Thyroid gland (tissue), 4 donors: ENCODE measurements at regions not wholly inside any gene's neighbourhood (a gene's known extent, or its start where the extent isn't known, plus 50 kb on each side); places are given as distances from the start of the nearest gene placed in this dataset.

Experiments
- DNase-seq, 2 donors: peaks; one replicate each; pipeline ENCODE4 v3.0.0-alpha.2; 2019
- H3K27ac ChIP-seq, 3 donors: fragments of 200-600 bp; sonication (generic); 1 replicate in 2 of 3; 2 replicates in 1 of 3; pipeline ENCODE4 v1.5.1; 2016 to 2019; ENCODE audit warnings: mild to moderate bottlenecking in 1 of 3, moderate library complexity in 1 of 3
- H3K27me3 ChIP-seq: fragments of 200-600 bp; sonication (generic); one replicate; pipeline ENCODE4 v1.5.1; 2019
- H3K36me3 ChIP-seq, 2 donors: fragments of 200-600 bp; sonication (generic); one replicate each; pipeline ENCODE4 v1.5.1; 2016 to 2019
- H3K4me1 ChIP-seq, 2 donors: fragments of 200-600 bp; sonication (generic); one replicate each; pipeline ENCODE4 v1.5.1; 2017 to 2019
- H3K4me3 ChIP-seq, 3 donors: fragments of 200-600 bp; sonication (generic); replicated peaks in 1 of 3; 1 replicate in 2 of 3; 2 replicates in 1 of 3; pipeline ENCODE4 v1.5.1; 2016; ENCODE audit warnings: mild to moderate bottlenecking in 1 of 3
- H3K9me3 ChIP-seq: fragments of 200-600 bp; sonication (generic); one replicate; pipeline ENCODE4 v1.5.1; 2017
- POLR2A ChIP-seq, 2 donors: fragments of 450-650 bp; IDR thresholded peaks; one replicate each; pipeline ENCODE4 v1.6.1; 2017; ENCODE audit warnings: antibody characterized with exemption in 2 of 2, mild to moderate bottlenecking in 2 of 2, moderate library complexity in 1 of 2
- WGBS, 2 donors: methylation state at CpG; one replicate each; pipeline ENCODE4 v1.1.5; 2017; 5-methylcytosine and 5-hydroxymethylcytosine counted together
- intact Hi-C: fragments of 100-400 bp; cut with DNase I; formaldehyde crosslinking; loops from one replicate; pipeline ENCODE4 v1.15.1; 2023
- TF ChIP-seq, protein P1 (sequence below), 6 experiments: fragments of 200-600 bp in 3 of 6; fragments of 450-650 bp in 3 of 6; sonication (generic) in 3 of 6; IDR thresholded peaks; one replicate each; pipeline ENCODE4 v1.5.1; 2016 to 2019; ENCODE audit warnings: antibody characterized with exemption in 6 of 6, mild to moderate bottlenecking in 2 of 6, inconsistent platforms in 1 of 6, moderate library complexity in 1 of 6

- Histone ChIP-seq H3K9me3 (no peaks in the 10 kb centered on the region), H3K27me3 (no peaks in the 10 kb centered on the region), H3K4me1 (no peaks in the 10 kb centered on the region), H3K27ac (no peak overlapping the region), H3K4me3 (no peak overlapping the region), H3K36me3 (no peaks in the 10 kb centered on the region)
- WGBS, 2 donors, result 76 to 87% methylated on average over 3 of the region's 3 CpGs
- DNase-seq, result no peak
- TF ChIP-seq, protein P1, sequence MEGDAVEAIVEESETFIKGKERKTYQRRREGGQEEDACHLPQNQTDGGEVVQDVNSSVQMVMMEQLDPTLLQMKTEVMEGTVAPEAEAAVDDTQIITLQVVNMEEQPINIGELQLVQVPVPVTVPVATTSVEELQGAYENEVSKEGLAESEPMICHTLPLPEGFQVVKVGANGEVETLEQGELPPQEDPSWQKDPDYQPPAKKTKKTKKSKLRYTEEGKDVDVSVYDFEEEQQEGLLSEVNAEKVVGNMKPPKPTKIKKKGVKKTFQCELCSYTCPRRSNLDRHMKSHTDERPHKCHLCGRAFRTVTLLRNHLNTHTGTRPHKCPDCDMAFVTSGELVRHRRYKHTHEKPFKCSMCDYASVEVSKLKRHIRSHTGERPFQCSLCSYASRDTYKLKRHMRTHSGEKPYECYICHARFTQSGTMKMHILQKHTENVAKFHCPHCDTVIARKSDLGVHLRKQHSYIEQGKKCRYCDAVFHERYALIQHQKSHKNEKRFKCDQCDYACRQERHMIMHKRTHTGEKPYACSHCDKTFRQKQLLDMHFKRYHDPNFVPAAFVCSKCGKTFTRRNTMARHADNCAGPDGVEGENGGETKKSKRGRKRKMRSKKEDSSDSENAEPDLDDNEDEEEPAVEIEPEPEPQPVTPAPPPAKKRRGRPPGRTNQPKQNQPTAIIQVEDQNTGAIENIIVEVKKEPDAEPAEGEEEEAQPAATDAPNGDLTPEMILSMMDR (IDR thresholded peaks at IDR 0.05), result no peak
- TF ChIP-seq POLR2A (IDR thresholded peaks at IDR 0.05), result no peak
- intact Hi-C loops, result no loop called here
Observed at GRCh38 chr4:156642161-156642560, 329.4 kb downstream of the PDGFC start.

DNA sequence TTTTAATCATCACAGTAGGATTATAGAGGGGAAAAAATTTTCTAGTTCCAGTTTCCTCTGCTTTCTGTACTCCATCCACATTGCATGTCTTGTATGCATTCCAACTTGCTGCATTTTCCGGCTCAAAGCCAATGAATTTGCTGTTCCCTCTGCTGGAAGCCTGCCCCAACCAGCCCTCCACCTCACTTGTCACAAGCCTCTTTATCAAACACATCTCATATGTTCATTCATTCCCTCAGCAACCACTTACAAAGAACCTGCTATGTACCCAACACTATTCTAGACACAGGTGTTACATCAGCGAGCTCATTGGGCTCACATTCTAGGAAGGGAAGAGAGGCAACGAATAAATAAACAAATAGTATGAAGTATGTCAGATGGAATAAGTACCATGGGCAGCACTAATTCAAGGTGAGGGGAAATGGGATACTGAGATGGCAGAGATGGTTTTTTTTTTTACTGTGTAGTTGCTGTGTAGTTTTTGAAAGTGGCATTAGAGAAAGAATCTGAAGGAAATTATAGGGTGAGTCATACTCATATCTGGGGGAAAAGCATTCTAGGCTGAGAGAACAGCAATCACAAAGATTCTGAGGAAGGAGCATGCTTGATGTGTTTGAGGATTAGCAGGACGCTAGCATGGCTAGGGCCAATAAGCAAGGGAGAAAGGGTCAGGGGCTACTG lies 332.5 kb downstream of the PDGFC start:
- Histone ChIP-seq H3K4me3 (no peak overlapping the region), H3K27me3 (no peaks in the 10 kb centered on the region), H3K4me1 (no peaks in the 10 kb centered on the region), H3K27ac (no peak overlapping the region), H3K36me3 (no peaks in the 10 kb centered on the region), H3K9me3 (no peaks in the 10 kb centered on the region)
- intact Hi-C loops, result no loop called here
- DNase-seq, result peak; percentile 44 to 46
- TF ChIP-seq, protein P1 (IDR thresholded peaks at IDR 0.05), result no peak
- no peak for TF ChIP-seq POLR2A (IDR thresholded peaks at IDR 0.05)
- 45 to 48% methylated on average over 4 of the region's 4 CpGs for WGBS, 2 donors

GRCh38 chr4:156638334-156638733 lies 333.3 kb downstream of the PDGFC start:
- H3K9me3 ChIP-seq, result no peaks in the 10 kb centered on the region
- no peaks in the 10 kb centered on the region for H3K27me3 ChIP-seq
- H3K4me3 ChIP-seq, result no peak overlapping the region
- intact Hi-C loops, result no loop called here
- no peak overlapping the region for H3K27ac ChIP-seq
- H3K36me3 ChIP-seq, result no peaks in the 10 kb centered on the region
- WGBS, 2 donors, result 52% methylated on average over 5 of the region's 5 CpGs
- TF ChIP-seq, protein P1 (IDR thresholded peaks at IDR 0.05), result no peak
- TF ChIP-seq POLR2A (IDR thresholded peaks at IDR 0.05), result no peak
- no peaks in the 10 kb centered on the region for H3K4me1 ChIP-seq
- DNase-seq, result no peak

DNA sequence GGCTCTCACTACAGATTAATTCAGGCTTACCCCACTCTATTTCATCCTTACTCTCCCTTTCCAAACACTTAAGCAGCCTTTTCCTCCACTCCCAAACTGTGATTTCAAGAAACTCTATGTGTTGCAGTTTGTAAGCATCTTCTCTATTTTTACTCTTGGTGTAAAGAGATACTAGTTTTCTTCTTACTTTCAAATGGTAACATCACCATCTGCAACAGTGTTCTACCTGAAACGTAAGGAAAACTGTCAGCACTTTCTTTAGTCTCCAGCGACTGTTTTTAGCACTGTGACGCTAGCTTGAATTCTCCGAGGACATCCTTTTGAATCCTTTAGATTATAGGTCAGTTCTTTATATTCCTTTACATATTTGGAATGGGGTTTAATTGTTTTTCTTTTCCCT lies 335.2 kb downstream of the PDGFC start:
- Histone ChIP-seq H3K9me3 (no peaks in the 10 kb centered on the region), H3K4me1 (no peaks in the 10 kb centered on the region), H3K36me3 (no peaks in the 10 kb centered on the region), H3K27me3 (no peaks in the 10 kb centered on the region), H3K4me3 (no peak overlapping the region), H3K27ac (no peak overlapping the region)
- TF ChIP-seq, protein P1 (IDR thresholded peaks at IDR 0.05), result no peak
- no peak for TF ChIP-seq POLR2A (IDR thresholded peaks at IDR 0.05)
- intact Hi-C loops, result no loop called here
- no peak for DNase-seq
- WGBS, 2 donors, result 86 to 95% methylated on average over 4 of the region's 4 CpGs

GRCh38 chr4:156635051-156635450 lies 336.5 kb downstream of the PDGFC start:
- no peaks in the 10 kb centered on the region for H3K4me1 ChIP-seq
- WGBS, 2 donors, result 68 to 83% methylated on average over 1 of the region's 1 CpG
- no peak for DNase-seq

More at GRCh38 chr4:156635051-156635450, 336.5 kb downstream of the PDGFC start:
- H3K4me3 ChIP-seq, result no peak overlapping the region
- H3K9me3 ChIP-seq, result no peaks in the 10 kb centered on the region
- intact Hi-C loops, result no loop called here
- TF ChIP-seq POLR2A (IDR thresholded peaks at IDR 0.05), result no peak
- TF ChIP-seq, protein P1 (IDR thresholded peaks at IDR 0.05), result no peak
- no peaks in the 10 kb centered on the region for H3K36me3 ChIP-seq
- no peaks in the 10 kb centered on the region for H3K27me3 ChIP-seq
- H3K27ac ChIP-seq, result no peak overlapping the region
